Astrocyte of the cerebellum (primary cell): ENCODE measurements at regions not wholly inside any gene's neighbourhood (a gene's known extent, or its start where the extent isn't known, plus 50 kb on each side); places are given as distances from the start of the nearest gene placed in this dataset.

ENCODE experiments used
- DNase-seq: peaks from one replicate; pipeline ENCODE4 v3.0.0-alpha.2; 2011; ENCODE audit warnings: low read depth
- H3K4me3 ChIP-seq: 2 replicates; pipeline ENCODE4 v1.5.1; 2011; ENCODE audit warnings: mild to moderate bottlenecking, low read depth, low read length, moderate library complexity
- in situ Hi-C: cut with HindIII; loops from 2 replicates; pipeline ENCODE4 v1.10.0; 2017; ENCODE audit warnings: low sequenced_read_pairs
- TF ChIP-seq, protein P1 (sequence below): IDR thresholded peaks from 2 replicates; pipeline ENCODE4 v1.5.1; 2012; ENCODE audit warnings: low read length, low read depth, moderate library complexity, mild to moderate bottlenecking; ENCODE audit errors: missing control alignments

DNA sequence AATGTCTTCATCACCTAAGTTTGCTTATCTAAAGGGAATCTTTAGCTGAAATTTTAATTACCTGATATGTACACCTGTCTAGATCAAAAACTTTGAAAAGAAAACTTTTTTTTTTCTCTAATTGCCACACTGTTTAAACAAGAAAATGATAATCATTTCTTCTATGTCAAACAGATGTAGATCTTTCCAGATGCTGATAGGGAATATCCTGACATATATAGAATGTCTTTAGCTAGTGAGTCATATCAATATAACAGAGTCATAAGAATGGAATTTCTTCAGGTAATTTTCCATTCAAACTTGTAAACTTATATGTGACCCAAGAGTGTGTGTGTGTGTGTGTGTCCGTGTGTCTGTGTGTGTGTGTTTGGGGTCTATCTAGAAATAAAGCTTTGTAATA lies 271.9 kb downstream of the GPM6A start:
- TF ChIP-seq, protein P1, sequence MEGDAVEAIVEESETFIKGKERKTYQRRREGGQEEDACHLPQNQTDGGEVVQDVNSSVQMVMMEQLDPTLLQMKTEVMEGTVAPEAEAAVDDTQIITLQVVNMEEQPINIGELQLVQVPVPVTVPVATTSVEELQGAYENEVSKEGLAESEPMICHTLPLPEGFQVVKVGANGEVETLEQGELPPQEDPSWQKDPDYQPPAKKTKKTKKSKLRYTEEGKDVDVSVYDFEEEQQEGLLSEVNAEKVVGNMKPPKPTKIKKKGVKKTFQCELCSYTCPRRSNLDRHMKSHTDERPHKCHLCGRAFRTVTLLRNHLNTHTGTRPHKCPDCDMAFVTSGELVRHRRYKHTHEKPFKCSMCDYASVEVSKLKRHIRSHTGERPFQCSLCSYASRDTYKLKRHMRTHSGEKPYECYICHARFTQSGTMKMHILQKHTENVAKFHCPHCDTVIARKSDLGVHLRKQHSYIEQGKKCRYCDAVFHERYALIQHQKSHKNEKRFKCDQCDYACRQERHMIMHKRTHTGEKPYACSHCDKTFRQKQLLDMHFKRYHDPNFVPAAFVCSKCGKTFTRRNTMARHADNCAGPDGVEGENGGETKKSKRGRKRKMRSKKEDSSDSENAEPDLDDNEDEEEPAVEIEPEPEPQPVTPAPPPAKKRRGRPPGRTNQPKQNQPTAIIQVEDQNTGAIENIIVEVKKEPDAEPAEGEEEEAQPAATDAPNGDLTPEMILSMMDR: no peak
- H3K4me3 ChIP-seq: no peak overlapping the region
- in situ Hi-C loops: loop anchor here (25.0 kb wide), 1 partner anchor 1178 kb away; no protein-coding TSS in a partner anchor
- DNase-seq: no peak

GRCh38 chr4:175540732-175541131 lies 271.3 kb downstream of the GPM6A start:
- in situ Hi-C loops: loop anchor here (25.0 kb wide), 1 partner anchor 1178 kb away; no protein-coding TSS in a partner anchor
- TF ChIP-seq, protein P1: no peak
- no peak overlapping the region for H3K4me3 ChIP-seq
- no peak for DNase-seq

- no peak for DNase-seq
- no peak overlapping the region for H3K4me3 ChIP-seq
- in situ Hi-C loops: loop anchor here (25.0 kb wide), 1 partner anchor 1180 kb away; no protein-coding TSS in a partner anchor
- TF ChIP-seq, protein P1: no peak
These were observed 269.3 kb downstream of the GPM6A start for GRCh38 chr4:175542786-175543185.

- TF ChIP-seq, protein P1: no peak
- in situ Hi-C loops: no loop called here
- H3K4me3 ChIP-seq: no peak overlapping the region
These were observed 252.9 kb downstream of the GPM6A start for GRCh38 chr4:175559126-175559525.

GRCh38 chr4:175559526-175559925 lies 252.5 kb downstream of the GPM6A start:
- in situ Hi-C loops: no loop called here
- no peak for DNase-seq
- TF ChIP-seq, protein P1: no peak
- H3K4me3 ChIP-seq: no peak overlapping the region

More at GRCh38 chr4:175559126-175559525, 252.9 kb downstream of the GPM6A start:
- no peak for DNase-seq

GRCh38 chr4:175560604-175561003 lies 251.5 kb downstream of the GPM6A start:
- in situ Hi-C loops: no loop called here
- DNase-seq: peak; percentile 66
- TF ChIP-seq, protein P1: peak; percentile 37
- H3K4me3 ChIP-seq: no peak overlapping the region
